Vagina (tissue), 2 donors: ENCODE measurements at regions not wholly inside any gene's neighbourhood (a gene's known extent, or its start where the extent isn't known, plus 50 kb on each side); places are given as distances from the start of the nearest gene placed in this dataset.

Experiments
- DNase-seq, 2 donors: peaks; one replicate each; pipeline ENCODE4 v3.0.0-alpha.2; 2017; ENCODE audit errors: extremely low spot score in 2 of 2
- H3K27ac ChIP-seq: fragments of 200-600 bp; sonication (generic); one replicate; pipeline ENCODE4 v1.5.1; 2019
- H3K27me3 ChIP-seq: fragments of 200-600 bp; sonication (generic); one replicate; pipeline ENCODE4 v1.5.1; 2019
- H3K36me3 ChIP-seq, 2 donors: fragments of 200-600 bp; sonication (generic); one replicate each; pipeline ENCODE4 v1.5.1; 2017 to 2019
- H3K4me1 ChIP-seq: fragments of 200-600 bp; sonication (generic); one replicate; pipeline ENCODE4 v1.5.1; 2019
- H3K4me3 ChIP-seq, 2 donors: fragments of 200-600 bp; sonication (generic); 1 replicate in 1 of 2; 2 replicates in 1 of 2; pipeline ENCODE4 v1.5.1; 2016 to 2019
- H3K9me3 ChIP-seq: fragments of 200-600 bp; sonication (generic); one replicate; pipeline ENCODE4 v1.5.1; 2019
- POLR2A ChIP-seq, 2 donors: fragments of 450-650 bp; IDR thresholded peaks; one replicate each; pipeline ENCODE4 v1.6.1; 2017; ENCODE audit warnings: antibody characterized with exemption in 2 of 2, mild to moderate bottlenecking in 2 of 2, moderate library complexity in 2 of 2
- POLR2AphosphoS5 ChIP-seq, 2 donors: sonication (generic); formaldehyde crosslinking; IDR thresholded peaks; one replicate each; pipeline ENCODE4 v1.9.0; 2017; ENCODE audit warnings: antibody characterized with exemption in 2 of 2, mild to moderate bottlenecking in 2 of 2, low read depth in 1 of 2; ENCODE audit not compliant: insufficient read depth in 1 of 2
- intact Hi-C: fragments of 100-400 bp; cut with DNase I; formaldehyde crosslinking; loops from one replicate; pipeline ENCODE4 v1.15.1; 2023
- TF ChIP-seq, protein P1 (sequence below), 3 experiments: fragments of 450-650 bp in 2 of 3; fragments of 200-600 bp in 1 of 3; sonication (generic) in 1 of 3; IDR thresholded peaks; one replicate each; pipeline ENCODE4 v1.5.1; 2017 to 2019; ENCODE audit warnings: antibody characterized with exemption in 3 of 3, mild to moderate bottlenecking in 2 of 3, moderate library complexity in 2 of 3

DNA sequence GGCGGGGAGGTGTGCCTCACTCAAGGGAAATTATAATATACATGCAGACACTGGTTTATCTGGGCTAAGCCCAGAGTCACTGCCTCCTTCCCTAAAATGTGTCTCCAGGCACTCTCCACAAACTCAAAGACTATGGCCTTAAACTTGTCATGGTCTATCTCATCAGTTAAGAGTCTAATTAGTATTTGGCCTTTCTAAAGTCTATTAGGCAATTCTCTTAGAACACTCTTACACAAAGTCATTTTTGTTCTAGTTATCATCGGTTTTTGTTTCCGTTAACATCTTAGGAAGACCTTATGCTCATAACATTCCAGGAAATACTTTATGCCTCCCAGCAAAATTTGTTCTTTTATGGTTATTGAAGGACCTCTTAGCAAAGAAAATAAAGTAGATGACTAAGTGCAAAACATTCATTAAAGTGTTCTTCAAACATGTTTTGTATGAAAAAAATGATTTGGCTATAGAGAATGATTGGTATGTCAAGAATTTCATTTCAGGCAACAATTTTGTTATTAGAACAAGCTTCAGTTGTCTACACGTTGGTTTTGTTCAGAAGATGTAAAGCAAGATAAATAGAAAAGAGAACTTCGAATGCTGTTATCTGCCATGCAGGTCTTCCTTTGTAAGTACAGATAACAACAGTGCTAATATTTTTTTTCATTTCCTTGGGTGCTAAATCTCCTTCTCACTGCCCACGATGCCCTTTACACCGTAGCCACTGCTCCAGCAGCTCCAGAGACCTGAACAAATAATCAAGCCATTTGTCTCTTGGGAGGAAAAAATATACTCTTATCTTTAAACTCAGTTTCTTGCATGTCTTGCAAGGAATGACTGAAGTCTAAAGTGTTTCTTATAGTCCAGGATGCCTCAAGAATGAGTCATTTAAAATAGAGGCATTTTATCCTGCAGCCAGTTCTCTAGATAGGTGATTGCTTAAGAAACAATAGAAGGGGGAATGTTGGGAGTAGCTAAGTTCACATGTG is 170.4 kb downstream of the HTR1B start:
- no peaks in the 10 kb centered on the region for H3K9me3 ChIP-seq
- H3K27me3 ChIP-seq: no peaks in the 10 kb centered on the region
- no peak for DNase-seq
- H3K4me3 ChIP-seq: no peak overlapping the region
- no peaks in the 10 kb centered on the region for H3K36me3 ChIP-seq
- no peak overlapping the region for H3K27ac ChIP-seq
- TF ChIP-seq POLR2A (IDR thresholded peaks at IDR 0.05): no peak
- TF ChIP-seq, protein P1, sequence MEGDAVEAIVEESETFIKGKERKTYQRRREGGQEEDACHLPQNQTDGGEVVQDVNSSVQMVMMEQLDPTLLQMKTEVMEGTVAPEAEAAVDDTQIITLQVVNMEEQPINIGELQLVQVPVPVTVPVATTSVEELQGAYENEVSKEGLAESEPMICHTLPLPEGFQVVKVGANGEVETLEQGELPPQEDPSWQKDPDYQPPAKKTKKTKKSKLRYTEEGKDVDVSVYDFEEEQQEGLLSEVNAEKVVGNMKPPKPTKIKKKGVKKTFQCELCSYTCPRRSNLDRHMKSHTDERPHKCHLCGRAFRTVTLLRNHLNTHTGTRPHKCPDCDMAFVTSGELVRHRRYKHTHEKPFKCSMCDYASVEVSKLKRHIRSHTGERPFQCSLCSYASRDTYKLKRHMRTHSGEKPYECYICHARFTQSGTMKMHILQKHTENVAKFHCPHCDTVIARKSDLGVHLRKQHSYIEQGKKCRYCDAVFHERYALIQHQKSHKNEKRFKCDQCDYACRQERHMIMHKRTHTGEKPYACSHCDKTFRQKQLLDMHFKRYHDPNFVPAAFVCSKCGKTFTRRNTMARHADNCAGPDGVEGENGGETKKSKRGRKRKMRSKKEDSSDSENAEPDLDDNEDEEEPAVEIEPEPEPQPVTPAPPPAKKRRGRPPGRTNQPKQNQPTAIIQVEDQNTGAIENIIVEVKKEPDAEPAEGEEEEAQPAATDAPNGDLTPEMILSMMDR (IDR thresholded peaks at IDR 0.05): no peak
- no peak for TF ChIP-seq POLR2AphosphoS5 (IDR thresholded peaks at IDR 0.05; ENCODE audit: insufficient read depth in 1 of 2, low read depth in 1 of 2)
- intact Hi-C loops: no loop called here
- no peaks in the 10 kb centered on the region for H3K4me1 ChIP-seq

DNA sequence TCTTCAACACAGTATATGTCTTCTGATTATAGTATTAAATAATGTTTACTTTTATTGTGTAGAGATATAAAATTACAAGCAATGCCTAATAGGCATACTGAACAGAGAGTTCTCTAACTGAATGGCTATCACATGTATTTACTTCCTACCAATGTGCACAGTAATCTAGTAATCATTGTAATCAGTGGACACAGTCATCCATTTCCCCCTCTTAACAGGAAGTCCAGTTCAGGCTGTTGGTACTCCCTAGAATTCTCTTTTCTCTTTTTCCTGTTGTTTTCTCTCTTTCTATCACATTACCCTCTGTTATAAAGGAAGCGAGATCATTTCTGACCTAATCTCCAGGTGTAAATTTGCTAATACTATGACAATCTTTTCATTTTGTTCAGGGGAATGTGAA is 172.5 kb downstream of the HTR1B start:
- Histone ChIP-seq H3K27ac (no peak overlapping the region), H3K4me3 (no peak overlapping the region), H3K4me1 (no peaks in the 10 kb centered on the region), H3K36me3 (no peaks in the 10 kb centered on the region), H3K27me3 (no peaks in the 10 kb centered on the region), H3K9me3 (no peaks in the 10 kb centered on the region)
- intact Hi-C loops: no loop called here
- TF ChIP-seq POLR2AphosphoS5 (IDR thresholded peaks at IDR 0.05; ENCODE audit: insufficient read depth in 1 of 2, low read depth in 1 of 2) (no peak), POLR2A (IDR thresholded peaks at IDR 0.05) (no peak)
- TF ChIP-seq, protein P1 (IDR thresholded peaks at IDR 0.05): no peak
- no peak for DNase-seq

DNA sequence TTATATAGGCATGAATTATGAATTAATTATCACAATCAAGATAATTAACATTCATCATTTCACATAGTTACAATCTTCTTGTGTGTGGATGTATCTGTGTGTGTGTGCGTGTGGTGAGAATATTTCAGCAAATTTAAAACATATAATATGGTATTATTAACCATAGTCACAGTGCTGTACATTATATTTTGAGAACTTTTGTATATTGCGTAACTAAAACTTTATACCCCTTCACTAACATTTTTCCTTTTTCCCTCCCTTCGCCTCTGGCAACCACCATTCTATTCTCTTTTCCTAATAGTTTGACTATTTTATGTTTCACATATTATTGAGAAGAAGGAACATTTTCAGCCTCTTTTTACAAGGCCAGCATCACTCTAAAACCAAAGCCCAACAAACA is 176.8 kb downstream of the HTR1B start:
- DNase-seq: no peak
- no peak overlapping the region for H3K27ac ChIP-seq
- H3K27me3 ChIP-seq: no peaks in the 10 kb centered on the region
- H3K4me1 ChIP-seq: no peaks in the 10 kb centered on the region
- TF ChIP-seq POLR2AphosphoS5 (IDR thresholded peaks at IDR 0.05; ENCODE audit: insufficient read depth in 1 of 2, low read depth in 1 of 2) (no peak), POLR2A (IDR thresholded peaks at IDR 0.05) (no peak)
- TF ChIP-seq, protein P1 (IDR thresholded peaks at IDR 0.05): no peak
- intact Hi-C loops: no loop called here
- H3K9me3 ChIP-seq: peaks cover 7% of the 10 kb centered on the region
- no peaks in the 10 kb centered on the region for H3K36me3 ChIP-seq
- H3K4me3 ChIP-seq: no peak overlapping the region

DNA sequence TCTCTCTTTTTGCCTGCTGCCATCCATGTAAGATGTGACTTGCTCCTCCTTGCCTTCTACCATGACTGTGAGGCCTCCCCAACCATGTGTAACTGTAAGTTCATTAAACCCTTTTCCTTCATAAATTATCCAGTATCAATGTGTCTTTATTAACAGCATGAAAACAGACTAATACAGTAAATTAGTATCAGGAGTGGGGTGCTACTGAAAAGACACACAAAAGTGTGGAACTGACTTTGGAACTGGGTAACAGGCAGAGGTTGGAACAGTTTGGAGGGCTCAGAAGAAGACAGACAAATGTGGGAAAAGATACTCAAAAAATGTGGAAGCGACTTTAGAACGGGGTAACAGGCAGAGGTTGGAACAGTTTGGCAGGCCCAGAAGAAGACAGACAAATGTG is 189.4 kb downstream of the HTR1B start:
- Histone ChIP-seq H3K9me3 (peaks cover 7% of the 10 kb centered on the region), H3K4me1 (no peaks in the 10 kb centered on the region), H3K4me3 (no peak overlapping the region), H3K27ac (no peak overlapping the region), H3K27me3 (no peaks in the 10 kb centered on the region), H3K36me3 (no peaks in the 10 kb centered on the region)
- TF ChIP-seq POLR2A (IDR thresholded peaks at IDR 0.05) (no peak), POLR2AphosphoS5 (IDR thresholded peaks at IDR 0.05; ENCODE audit: insufficient read depth in 1 of 2, low read depth in 1 of 2) (no peak)
- DNase-seq: no peak
- intact Hi-C loops: no loop called here

DNA sequence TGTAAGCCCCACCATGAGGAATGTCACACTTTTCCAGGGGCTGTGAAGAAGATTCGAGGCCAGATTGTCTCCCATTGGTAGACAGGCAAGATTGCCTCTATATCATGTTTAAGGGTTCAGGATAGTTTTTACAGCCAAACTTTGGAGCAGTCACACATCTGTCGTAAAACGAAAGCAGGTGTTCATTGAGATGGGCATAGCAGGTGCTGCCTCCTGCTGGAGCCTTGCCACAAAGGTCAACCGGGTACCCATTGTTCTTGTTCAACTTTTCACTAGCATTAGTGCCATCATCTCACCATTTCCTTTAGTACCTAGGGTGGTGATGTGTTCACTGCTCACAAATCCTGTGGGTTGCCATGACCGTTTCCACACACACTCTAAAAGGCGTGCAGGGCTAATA is 198.3 kb downstream of the HTR1B start:
- no peaks in the 10 kb centered on the region for H3K4me1 ChIP-seq
- H3K9me3 ChIP-seq: no peaks in the 10 kb centered on the region
- no peaks in the 10 kb centered on the region for H3K36me3 ChIP-seq
- no peak for DNase-seq
- no peak overlapping the region for H3K4me3 ChIP-seq
- TF ChIP-seq POLR2AphosphoS5 (IDR thresholded peaks at IDR 0.05; ENCODE audit: insufficient read depth in 1 of 2, low read depth in 1 of 2) (no peak), POLR2A (IDR thresholded peaks at IDR 0.05) (no peak)
- TF ChIP-seq, protein P1 (IDR thresholded peaks at IDR 0.05): no peak
- intact Hi-C loops: no loop called here
- no peaks in the 10 kb centered on the region for H3K27me3 ChIP-seq
- no peak overlapping the region for H3K27ac ChIP-seq
